ENCODE measurements at regions not wholly inside any gene's neighbourhood (a gene's known extent, or its start where the extent isn't known, plus 50 kb on each side); places are given as distances from the start of the nearest gene placed in this dataset.

GRCh38 chr4:11895766-11896165 lies 467.1 kb upstream of the HS3ST1 start:
- TF ChIP-seq CTCF (IDR thresholded peaks at IDR 0.05) (no peak), ZFX (IDR thresholded peaks at IDR 0.05; ENCODE audit: borderline replicate concordance) (no peak)
